HG03175 (cell line): ENCODE measurements at regions not wholly inside any gene's neighbourhood (a gene's known extent, or its start where the extent isn't known, plus 50 kb on each side); places are given as distances from the start of the nearest gene placed in this dataset.

ENCODE experiments used
- ATAC-seq: cut with Tn5 transposase; IDR thresholded peaks from one replicate; pipeline ENCODE4 v1.9.1; 2021; ENCODE audit warnings: mild to moderate bottlenecking, moderate library complexity; ENCODE audit not compliant: unreplicated experiment

DNA sequence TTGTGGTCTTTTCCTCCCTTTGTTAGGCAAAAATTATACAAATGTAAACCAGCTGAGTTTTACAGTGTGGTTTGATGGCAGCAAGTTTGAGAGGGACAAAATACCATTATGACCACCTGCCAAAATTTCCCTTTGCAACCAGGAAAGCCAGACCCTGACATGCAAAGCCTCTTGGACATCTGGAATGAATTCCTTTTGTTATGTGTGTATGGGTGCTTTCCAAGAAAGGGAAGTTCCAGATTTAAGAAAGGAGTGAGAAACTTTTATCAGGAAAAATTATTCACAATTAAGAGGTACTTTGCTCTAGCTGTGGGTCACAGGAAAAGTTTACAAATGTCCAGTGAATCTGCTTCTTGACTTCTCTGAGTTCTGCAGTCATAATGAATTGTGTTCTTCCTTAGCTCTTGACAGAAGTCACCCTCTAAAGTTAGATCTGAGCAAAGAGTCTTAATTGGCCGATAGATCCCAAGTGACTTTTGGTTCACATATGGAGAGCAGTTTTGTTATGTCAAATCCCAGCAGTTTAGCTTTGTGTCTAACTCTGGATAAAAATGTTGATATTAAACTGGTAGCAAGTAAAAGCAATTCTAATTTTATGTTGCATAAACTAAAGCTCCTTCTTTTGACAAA lies 295.9 kb upstream of the ZNF608 start:
- ATAC-seq: no peak

DNA sequence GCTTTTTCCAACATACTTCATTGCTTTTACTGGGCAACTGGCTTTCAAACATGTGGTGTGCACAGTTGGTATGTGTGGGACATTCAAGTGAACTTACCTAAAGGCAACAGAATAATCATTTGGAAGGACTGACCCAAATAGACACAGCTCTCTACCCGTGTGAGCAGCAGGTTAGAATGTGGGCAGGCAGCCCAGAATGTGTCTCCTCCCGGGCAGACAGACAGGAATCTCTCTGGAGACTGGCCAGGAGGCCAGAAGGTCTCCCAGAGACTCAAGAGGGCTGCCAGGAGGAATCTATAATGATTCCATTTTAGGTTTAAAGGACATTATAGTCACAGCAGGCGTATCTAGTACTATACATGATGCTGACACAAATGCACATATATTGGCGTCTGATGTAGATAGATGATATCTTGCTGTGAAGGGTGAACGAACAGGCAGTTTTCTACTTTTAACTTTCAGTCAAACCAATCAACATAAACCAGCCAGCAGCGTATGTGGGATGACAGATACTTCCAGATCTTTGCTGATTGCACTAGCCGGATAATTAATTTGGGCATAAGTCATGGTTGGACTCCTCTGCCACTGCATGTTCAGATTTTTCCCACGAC lies 297.4 kb upstream of the ZNF608 start:
- no peak for ATAC-seq

DNA sequence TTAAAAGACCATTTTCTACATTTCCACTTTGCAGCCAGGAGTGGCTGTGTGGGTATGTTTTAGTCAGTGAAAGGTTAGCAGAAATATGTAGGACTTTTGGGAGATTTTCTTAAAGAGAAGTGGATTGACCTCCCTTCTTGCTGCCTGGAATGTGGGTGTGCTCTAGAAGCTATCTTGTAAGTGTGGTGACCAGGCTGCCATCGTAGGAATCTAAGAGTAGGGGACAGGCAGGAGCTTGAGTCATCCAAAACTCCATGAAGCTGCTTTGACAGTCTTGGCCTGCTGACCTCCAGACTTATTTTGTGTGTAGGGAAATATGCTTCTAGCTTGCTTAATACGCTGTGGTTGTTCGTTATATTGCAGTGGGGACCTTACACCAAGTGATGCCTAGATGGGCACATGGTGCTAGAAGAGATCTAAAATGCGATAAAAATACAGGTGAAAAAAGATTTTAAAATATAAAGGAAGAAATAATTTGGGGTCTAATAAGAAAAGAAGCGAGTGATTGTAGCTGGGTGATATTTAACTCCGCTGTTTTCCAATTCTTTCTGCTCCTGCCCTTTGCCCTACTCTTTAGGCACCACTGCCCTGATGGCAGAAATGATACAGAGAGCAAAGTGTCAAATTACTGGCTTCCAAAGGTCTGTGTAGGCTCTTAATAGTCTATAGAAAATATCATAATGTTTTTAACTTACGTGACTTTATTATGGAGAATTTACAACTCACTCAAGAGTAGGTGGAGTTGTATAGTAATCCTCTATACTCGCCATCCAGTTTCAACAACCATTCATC lies 298.2 kb upstream of the ZNF608 start:
- no peak for ATAC-seq

DNA sequence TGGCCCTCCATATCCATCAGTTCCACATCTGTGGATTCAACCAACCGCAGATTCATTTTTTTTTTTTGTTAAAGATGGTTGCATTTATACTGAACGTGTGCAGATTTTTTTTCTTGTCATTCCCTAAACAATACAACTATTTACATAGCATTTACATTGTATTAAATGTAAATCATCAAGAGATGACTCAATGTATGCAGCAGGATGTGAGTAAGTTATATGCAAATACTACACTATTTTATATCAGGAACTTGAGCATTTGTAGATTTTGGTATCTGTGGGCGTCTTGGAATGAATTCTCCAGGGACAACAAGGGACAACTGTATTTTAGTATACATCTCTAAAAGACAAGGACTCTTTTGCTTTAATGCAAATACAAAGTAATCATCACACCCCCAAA lies 299.2 kb upstream of the ZNF608 start:
- ATAC-seq: no peak

DNA sequence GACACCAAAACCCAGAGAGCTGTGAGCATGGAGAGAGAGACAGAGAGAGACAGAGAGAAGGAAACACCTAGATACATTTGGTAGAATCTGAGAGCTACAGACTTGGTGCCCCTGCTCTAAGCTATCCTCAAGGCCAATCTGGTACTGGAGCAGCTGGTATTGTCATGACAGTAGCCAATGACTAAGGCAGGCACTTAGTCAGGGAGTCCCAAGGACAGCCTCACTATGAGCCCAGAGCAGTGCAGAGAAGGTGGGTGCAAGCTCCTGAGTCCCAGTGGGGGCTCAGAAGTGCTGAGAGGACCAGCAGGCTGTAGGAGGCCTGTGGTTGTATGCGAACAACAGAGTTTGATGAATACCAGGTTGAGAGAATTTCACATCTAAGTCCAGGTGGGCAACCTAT lies 300.4 kb upstream of the ZNF608 start:
- no peak for ATAC-seq

DNA sequence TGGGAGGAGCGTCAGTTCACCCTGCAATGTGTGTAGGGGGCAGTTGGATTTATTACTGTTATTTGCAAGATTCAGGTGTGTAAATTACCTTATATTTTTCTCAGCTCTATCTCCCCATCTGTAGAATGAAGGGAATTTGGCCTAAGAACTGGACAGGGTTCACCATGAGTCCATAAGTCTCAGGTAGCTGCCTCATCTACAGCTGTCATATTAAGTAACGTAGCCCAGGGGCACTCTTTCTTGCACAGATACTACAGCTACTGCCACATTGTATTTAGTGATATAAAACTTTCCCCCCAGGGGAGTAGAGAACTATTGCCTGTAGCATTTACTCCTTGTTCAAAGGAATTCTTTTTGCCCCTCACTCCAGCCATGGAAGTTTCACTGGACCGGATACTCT lies 301.4 kb upstream of the ZNF608 start:
- ATAC-seq: no peak

- ATAC-seq: no peak
These were observed 303.6 kb upstream of the ZNF608 start for GRCh38 chr5:125049721-125050702.

DNA sequence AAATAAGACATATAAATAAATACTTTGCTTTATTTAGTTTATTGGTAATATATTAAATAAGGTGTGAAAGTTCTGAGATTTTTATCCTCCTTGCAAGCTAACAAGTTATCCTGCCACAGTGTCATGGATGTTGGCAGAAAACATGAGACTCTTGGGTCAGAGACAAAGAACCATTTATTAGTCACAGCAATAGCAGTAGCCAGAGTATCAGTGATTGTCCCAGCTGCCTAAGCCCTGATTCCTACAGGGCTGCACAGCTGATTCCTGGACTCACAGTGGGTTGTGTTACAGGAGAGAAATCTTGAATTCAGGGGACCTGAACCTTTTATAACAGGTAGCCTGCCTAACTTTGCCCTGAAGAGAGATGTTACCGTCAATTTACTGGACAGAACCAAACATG lies 304.5 kb upstream of the ZNF608 start:
- no peak for ATAC-seq

- no peak for ATAC-seq
These were observed 306.1 kb upstream of the ZNF608 start for GRCh38 chr5:125052584-125052983.

- no peak for ATAC-seq
These were observed 306.7 kb upstream of the ZNF608 start for GRCh38 chr5:125053179-125053578.

DNA sequence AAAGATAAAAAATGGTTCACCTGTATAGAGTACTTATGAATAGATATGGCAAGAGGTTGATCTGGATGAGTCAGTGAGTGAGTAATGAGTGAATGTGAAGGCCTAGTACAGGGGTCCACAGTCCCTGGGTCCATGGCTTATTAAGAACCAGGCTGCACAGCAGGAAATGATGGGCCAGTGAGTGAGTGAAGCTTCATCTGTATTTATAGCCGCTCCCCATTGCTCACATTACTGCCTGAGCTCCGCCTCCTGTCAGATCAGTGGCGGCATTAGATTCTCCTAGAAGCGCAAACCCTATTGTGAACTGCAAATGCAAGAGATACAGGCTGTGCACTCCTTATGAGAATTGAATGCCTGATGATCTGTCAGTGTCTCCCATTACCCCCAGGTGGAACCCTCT lies 307.7 kb upstream of the ZNF608 start:
- ATAC-seq: no peak

- ATAC-seq: no peak
These were observed 310.4 kb upstream of the ZNF608 start for GRCh38 chr5:125056671-125057485.

GRCh38 chr5:125057912-125058826 lies 311.7 kb upstream of the ZNF608 start:
- ATAC-seq: no peak

GRCh38 chr5:125059255-125060002 lies 313.0 kb upstream of the ZNF608 start:
- ATAC-seq: no peak

DNA sequence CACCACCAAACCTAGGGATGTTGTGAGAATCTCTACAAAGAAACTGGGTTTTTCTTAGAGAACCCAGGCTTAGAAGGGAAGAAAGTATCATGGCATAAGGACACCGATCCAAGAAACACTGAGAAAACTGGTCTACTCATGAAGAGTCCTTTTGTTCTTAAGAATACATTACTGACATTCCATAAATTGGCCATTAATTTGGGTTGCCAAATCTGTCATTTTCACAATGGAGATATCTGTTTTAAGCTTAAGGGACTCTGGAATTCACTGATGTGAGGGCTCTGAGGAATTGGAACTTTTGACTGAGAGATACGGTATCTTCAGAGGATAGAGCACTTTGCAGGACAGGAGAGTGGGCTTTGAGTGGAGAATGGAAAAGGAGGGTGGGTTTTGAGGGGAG lies 315.3 kb upstream of the ZNF608 start:
- ATAC-seq: no peak

- ATAC-seq: no peak
These were observed 318.4 kb upstream of the ZNF608 start for GRCh38 chr5:125064621-125065438.

- no peak for ATAC-seq
These were observed 319.3 kb upstream of the ZNF608 start for GRCh38 chr5:125065741-125066140.

DNA sequence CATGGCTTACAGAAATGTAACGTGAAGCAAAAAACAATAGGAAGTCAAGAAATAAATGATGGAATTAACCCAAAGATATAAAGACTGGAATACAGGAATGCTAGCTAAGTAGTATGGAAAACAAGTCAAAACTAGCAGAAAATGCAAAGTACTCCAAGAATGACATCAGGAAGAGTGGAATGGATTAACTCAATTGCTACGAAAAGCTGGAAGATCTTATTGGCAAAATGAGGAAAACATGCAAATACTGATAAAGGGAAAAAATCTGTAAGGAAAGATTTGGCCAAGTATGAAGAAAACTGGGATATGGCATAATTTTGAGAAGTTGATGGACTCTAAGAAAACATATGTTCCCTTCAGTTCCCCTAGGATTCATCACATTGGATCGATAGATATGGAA lies 324.5 kb upstream of the ZNF608 start:
- no peak for ATAC-seq
